ENCODE measurements at regions not wholly inside any gene's neighbourhood (a gene's known extent, or its start where the extent isn't known, plus 50 kb on each side); places are given as distances from the start of the nearest gene placed in this dataset.
"Not testable (repeated sequence)": the region's sequence is repeated elsewhere in the genome, so short reads cannot be mapped to it uniquely, and the experiment has no call there.

- TF ChIP-seq, protein P1, sequence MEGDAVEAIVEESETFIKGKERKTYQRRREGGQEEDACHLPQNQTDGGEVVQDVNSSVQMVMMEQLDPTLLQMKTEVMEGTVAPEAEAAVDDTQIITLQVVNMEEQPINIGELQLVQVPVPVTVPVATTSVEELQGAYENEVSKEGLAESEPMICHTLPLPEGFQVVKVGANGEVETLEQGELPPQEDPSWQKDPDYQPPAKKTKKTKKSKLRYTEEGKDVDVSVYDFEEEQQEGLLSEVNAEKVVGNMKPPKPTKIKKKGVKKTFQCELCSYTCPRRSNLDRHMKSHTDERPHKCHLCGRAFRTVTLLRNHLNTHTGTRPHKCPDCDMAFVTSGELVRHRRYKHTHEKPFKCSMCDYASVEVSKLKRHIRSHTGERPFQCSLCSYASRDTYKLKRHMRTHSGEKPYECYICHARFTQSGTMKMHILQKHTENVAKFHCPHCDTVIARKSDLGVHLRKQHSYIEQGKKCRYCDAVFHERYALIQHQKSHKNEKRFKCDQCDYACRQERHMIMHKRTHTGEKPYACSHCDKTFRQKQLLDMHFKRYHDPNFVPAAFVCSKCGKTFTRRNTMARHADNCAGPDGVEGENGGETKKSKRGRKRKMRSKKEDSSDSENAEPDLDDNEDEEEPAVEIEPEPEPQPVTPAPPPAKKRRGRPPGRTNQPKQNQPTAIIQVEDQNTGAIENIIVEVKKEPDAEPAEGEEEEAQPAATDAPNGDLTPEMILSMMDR (conservative IDR thresholded peaks at IDR 0.05; ENCODE audit: low read depth in 2 of 2) = not testable (repeated sequence)
- not testable (repeated sequence) for TF ChIP-seq CREB1 (CRISPR knock-in tag; IDR thresholded peaks at IDR 0.05; ENCODE audit: low read depth); EZH2 (IDR thresholded peaks at IDR 0.05; ENCODE audit: low read depth, unreplicated experiment); ZNF114 (CRISPR knock-in tag; IDR thresholded peaks at IDR 0.05); REST (IDR thresholded peaks at IDR 0.05; ENCODE audit: unreplicated experiment); EZH2phosphoT487 (IDR thresholded peaks at IDR 0.05; ENCODE audit: unreplicated experiment); POLR2AphosphoS5 (IDR thresholded peaks at IDR 0.05; ENCODE audit: low read depth); STAT1 (IDR thresholded peaks at IDR 0.05; ENCODE audit: unreplicated experiment)
- TF ChIP-seq NANOG (IDR thresholded peaks at IDR 0.05; ENCODE audit: borderline replicate concordance) = peak; percentile 56; the same call in 1 of the 2 replicates
These were observed 841.8 kb downstream of the SLITRK5 start for GRCh38 chr13:88512993-88513392.

Measured in GM23338 (cell line).